ENCODE measurements at regions not wholly inside any gene's neighbourhood (a gene's known extent, or its start where the extent isn't known, plus 50 kb on each side); places are given as distances from the start of the nearest gene placed in this dataset.
"Not testable (repeated sequence)": the region's sequence is repeated elsewhere in the genome, so short reads cannot be mapped to it uniquely, and the experiment has no call there.

- no peak for TF ChIP-seq CTCF (IDR thresholded peaks at IDR 0.05)
- no peaks in the 10 kb centered on the region for H3K36me3 Mint-ChIP-seq (ENCODE audit: low read depth)
- no peaks in the 10 kb centered on the region for H3K4me1 Mint-ChIP-seq (ENCODE audit: low read depth)
- H3K27me3 Mint-ChIP-seq (ENCODE audit: low read depth), result peaks cover 1% of the 10 kb centered on the region
- H3K27ac Mint-ChIP-seq (ENCODE audit: unreplicated experiment), result no peak overlapping the region
- no peak for DNase-seq (ENCODE audit: low spot score)
- no peaks in the 10 kb centered on the region for H3K9me3 Mint-ChIP-seq (ENCODE audit: low read depth)
- no peak overlapping the region for H3K4me3 Mint-ChIP-seq (ENCODE audit: unreplicated experiment)
Observed at GRCh38 chr18:4705894-4706293, 250.8 kb upstream of the DLGAP1 start.

- no peak for DNase-seq (ENCODE audit: low spot score)
- TF ChIP-seq CTCF (IDR thresholded peaks at IDR 0.05), result no peak
- no peak overlapping the region for H3K27ac Mint-ChIP-seq (ENCODE audit: unreplicated experiment)
- H3K36me3 Mint-ChIP-seq (ENCODE audit: low read depth), result no peaks in the 10 kb centered on the region
- no peak overlapping the region for H3K4me3 Mint-ChIP-seq (ENCODE audit: unreplicated experiment)
- no peaks in the 10 kb centered on the region for H3K4me1 Mint-ChIP-seq (ENCODE audit: low read depth)
- peaks cover 1% of the 10 kb centered on the region for H3K27me3 Mint-ChIP-seq (ENCODE audit: low read depth)
- H3K9me3 Mint-ChIP-seq (ENCODE audit: low read depth), result peaks cover 1% of the 10 kb centered on the region
Observed at GRCh38 chr18:4704781-4705180, 249.7 kb upstream of the DLGAP1 start.

GRCh38 chr18:4691836-4692235, 236.7 kb upstream of the DLGAP1 start:
- TF ChIP-seq CTCF (IDR thresholded peaks at IDR 0.05), result no peak
- peaks cover 2% of the 10 kb centered on the region for H3K36me3 Mint-ChIP-seq (ENCODE audit: low read depth)
- H3K27ac Mint-ChIP-seq (ENCODE audit: unreplicated experiment), result no peak overlapping the region
- H3K4me3 Mint-ChIP-seq (ENCODE audit: unreplicated experiment), result no peak overlapping the region
- H3K4me1 Mint-ChIP-seq (ENCODE audit: low read depth), result no peaks in the 10 kb centered on the region
- no peaks in the 10 kb centered on the region for H3K27me3 Mint-ChIP-seq (ENCODE audit: low read depth)
- DNase-seq (ENCODE audit: low spot score), result no peak
- H3K9me3 Mint-ChIP-seq (ENCODE audit: low read depth), result peaks cover 53% of the 10 kb centered on the region

GRCh38 chr18:4678685-4679084, 223.6 kb upstream of the DLGAP1 start:
- not testable (repeated sequence) for H3K36me3 Mint-ChIP-seq (ENCODE audit: low read depth); H3K4me1 Mint-ChIP-seq (ENCODE audit: low read depth); H3K4me3 Mint-ChIP-seq (ENCODE audit: unreplicated experiment); H3K27me3 Mint-ChIP-seq (ENCODE audit: low read depth); DNase-seq (ENCODE audit: low spot score); H3K27ac Mint-ChIP-seq (ENCODE audit: unreplicated experiment)
- peaks cover 18% of the 10 kb centered on the region for H3K9me3 Mint-ChIP-seq (ENCODE audit: low read depth)

- no peaks in the 10 kb centered on the region for H3K4me1 Mint-ChIP-seq (ENCODE audit: low read depth)
- no peak overlapping the region for H3K27ac Mint-ChIP-seq (ENCODE audit: unreplicated experiment)
- H3K4me3 Mint-ChIP-seq (ENCODE audit: unreplicated experiment), result no peak overlapping the region
Observed at GRCh38 chr18:4677006-4677405, 221.9 kb upstream of the DLGAP1 start.

More at GRCh38 chr18:4677006-4677405, 221.9 kb upstream of the DLGAP1 start:
- peaks cover 2% of the 10 kb centered on the region for H3K27me3 Mint-ChIP-seq (ENCODE audit: low read depth)
- H3K9me3 Mint-ChIP-seq (ENCODE audit: low read depth), result peaks cover 23% of the 10 kb centered on the region
- DNase-seq (ENCODE audit: low spot score), result no peak
- H3K36me3 Mint-ChIP-seq (ENCODE audit: low read depth), result peaks cover 3% of the 10 kb centered on the region
- TF ChIP-seq CTCF (IDR thresholded peaks at IDR 0.05), result no peak
